Natural killer cell (primary cell): ENCODE measurements at regions not wholly inside any gene's neighbourhood (a gene's known extent, or its start where the extent isn't known, plus 50 kb on each side); places are given as distances from the start of the nearest gene placed in this dataset.
A peak's percentile ranks its signal among the peaks of the same experiment; 100 is the strongest.

ENCODE experiments used
- ATAC-seq, 3 donors: fragments of 150-1000 bp in 2 of 3; fragments of 200-7000 bp in 1 of 3; cut with Tn5 transposase; 1 replicate in 1 of 3; 2 replicates in 2 of 3; pipeline ENCODE4 v1.10.0; 2021; ENCODE audit warnings: mild to moderate bottlenecking in 2 of 3, moderate library complexity in 2 of 3
- DNase-seq, 2 donors: peaks; one replicate each; pipeline versions ENCODE4 v3.0.0 to v3.0.0-alpha.2; 2013 to 2021; ENCODE audit warnings: mixed read lengths in 1 of 2
- H3K27ac ChIP-seq: one replicate; pipeline ENCODE4 v1.5.1; 2013; ENCODE audit warnings: mild to moderate bottlenecking, low read length
- H3K27me3 ChIP-seq: one replicate; pipeline ENCODE4 v1.6.1; 2013; ENCODE audit warnings: low read length; ENCODE audit not compliant: control insufficient read depth, insufficient read depth
- H3K36me3 ChIP-seq: one replicate; pipeline ENCODE4 v1.6.1; 2013; ENCODE audit warnings: low read length; ENCODE audit not compliant: control insufficient read depth, insufficient read depth
- H3K4me1 ChIP-seq: one replicate; pipeline ENCODE4 v1.6.1; 2013; ENCODE audit warnings: low read length; ENCODE audit not compliant: control insufficient read depth, insufficient read depth
- H3K4me3 ChIP-seq: one replicate; pipeline ENCODE4 v1.5.1; 2013; ENCODE audit warnings: low read length
- H3K9me3 ChIP-seq: one replicate; pipeline ENCODE4 v1.6.1; 2013; ENCODE audit warnings: low read length; ENCODE audit not compliant: control insufficient read depth, insufficient read depth
- H3K27ac Mint-ChIP-seq, 2 donors: one replicate each; pipeline ENCODE4 v1.8.0; 2022; ENCODE audit warnings: mild to moderate bottlenecking in 2 of 2, mixed read lengths in 2 of 2, moderate library complexity in 1 of 2
- H3K27me3 Mint-ChIP-seq, 2 donors: one replicate each; pipeline ENCODE4 v1.8.0; 2022; ENCODE audit warnings: low read depth in 2 of 2, mixed read lengths in 2 of 2
- H3K36me3 Mint-ChIP-seq: one replicate; pipeline ENCODE4 v1.8.0; 2022; ENCODE audit warnings: mixed read lengths
- H3K4me1 Mint-ChIP-seq, 2 donors: one replicate each; pipeline ENCODE4 v1.8.0; 2022; ENCODE audit warnings: mixed read lengths in 2 of 2
- H3K4me3 Mint-ChIP-seq: one replicate; pipeline ENCODE4 v1.8.0; 2022; ENCODE audit warnings: mild to moderate bottlenecking, moderate library complexity, mixed read lengths
- H3K9me3 Mint-ChIP-seq, 2 donors: one replicate each; pipeline ENCODE4 v1.8.0; 2022; ENCODE audit warnings: mixed read lengths in 2 of 2
- WGBS: methylation state at CpG from one replicate; pipeline ENCODE4 v1.1.7; 2013; ENCODE audit warnings: missing lambda C conversion rate; ENCODE audit not compliant: insufficient coverage; 5-methylcytosine and 5-hydroxymethylcytosine counted together
- intact Hi-C: fragments of 100-400 bp; cut with micrococcal nuclease; formaldehyde crosslinking; loops from one replicate; pipeline ENCODE4 v1.14.2; 2022
- TF ChIP-seq, protein P1 (sequence below): fragments of 200-600 bp; IDR thresholded peaks from one replicate; pipeline ENCODE4 v1.8.0; 2022; ENCODE audit warnings: antibody characterized with exemption

GRCh38 chr18:10399465-10399864 lies 55.0 kb upstream of the APCDD1 start:
- H3K4me1 ChIP-seq: peaks cover 3% of the 10 kb centered on the region
- no peak overlapping the region for H3K4me3 Mint-ChIP-seq
- no peaks in the 10 kb centered on the region for H3K9me3 Mint-ChIP-seq
- no peak overlapping the region for H3K27ac Mint-ChIP-seq
- peaks cover 9 to 12% of the 10 kb centered on the region in 2 donors for H3K27me3 Mint-ChIP-seq
- H3K9me3 ChIP-seq: no peaks in the 10 kb centered on the region
- H3K36me3 Mint-ChIP-seq: no peaks in the 10 kb centered on the region
- H3K36me3 ChIP-seq: no peaks in the 10 kb centered on the region
- ATAC-seq: no peak
- TF ChIP-seq, protein P1, sequence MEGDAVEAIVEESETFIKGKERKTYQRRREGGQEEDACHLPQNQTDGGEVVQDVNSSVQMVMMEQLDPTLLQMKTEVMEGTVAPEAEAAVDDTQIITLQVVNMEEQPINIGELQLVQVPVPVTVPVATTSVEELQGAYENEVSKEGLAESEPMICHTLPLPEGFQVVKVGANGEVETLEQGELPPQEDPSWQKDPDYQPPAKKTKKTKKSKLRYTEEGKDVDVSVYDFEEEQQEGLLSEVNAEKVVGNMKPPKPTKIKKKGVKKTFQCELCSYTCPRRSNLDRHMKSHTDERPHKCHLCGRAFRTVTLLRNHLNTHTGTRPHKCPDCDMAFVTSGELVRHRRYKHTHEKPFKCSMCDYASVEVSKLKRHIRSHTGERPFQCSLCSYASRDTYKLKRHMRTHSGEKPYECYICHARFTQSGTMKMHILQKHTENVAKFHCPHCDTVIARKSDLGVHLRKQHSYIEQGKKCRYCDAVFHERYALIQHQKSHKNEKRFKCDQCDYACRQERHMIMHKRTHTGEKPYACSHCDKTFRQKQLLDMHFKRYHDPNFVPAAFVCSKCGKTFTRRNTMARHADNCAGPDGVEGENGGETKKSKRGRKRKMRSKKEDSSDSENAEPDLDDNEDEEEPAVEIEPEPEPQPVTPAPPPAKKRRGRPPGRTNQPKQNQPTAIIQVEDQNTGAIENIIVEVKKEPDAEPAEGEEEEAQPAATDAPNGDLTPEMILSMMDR: no peak
- H3K27me3 ChIP-seq: no peaks in the 10 kb centered on the region
- H3K4me1 Mint-ChIP-seq: peaks cover 0 to 4% of the 10 kb centered on the region in 2 donors
- intact Hi-C loops: no loop called here
- WGBS: 88% methylated on average over 4 of the region's 5 CpGs
- no peak overlapping the region for H3K4me3 ChIP-seq
- H3K27ac ChIP-seq: no peak overlapping the region
- no peak for DNase-seq

GRCh38 chr18:10400534-10401307 lies 53.7 kb upstream of the APCDD1 start:
- 57% methylated on average over 7 of the region's 11 CpGs for WGBS
- H3K27ac ChIP-seq: no peak overlapping the region
- no peaks in the 10 kb centered on the region for H3K36me3 Mint-ChIP-seq

DNA sequence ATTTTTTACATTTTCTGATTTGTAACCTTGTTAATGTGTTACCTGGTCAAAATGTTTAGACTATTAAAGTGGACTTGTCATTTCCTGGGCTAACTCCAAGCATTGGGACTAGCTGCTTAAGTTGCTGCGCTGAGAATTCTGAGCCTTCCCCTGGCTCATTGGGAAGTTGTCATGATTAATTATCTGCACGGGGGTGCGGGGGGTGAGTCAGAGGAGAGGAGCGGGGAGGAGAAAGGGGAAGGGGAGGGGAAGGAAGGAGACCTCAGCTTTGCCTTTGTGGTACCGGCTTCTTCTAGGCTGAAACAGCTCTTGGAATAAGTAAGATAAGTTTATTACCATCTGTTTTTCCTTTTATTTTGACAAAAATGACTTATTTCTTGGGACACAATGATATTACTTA lies 52.9 kb upstream of the APCDD1 start:
- TF ChIP-seq, protein P1: no peak
- ATAC-seq (no peak), DNase-seq (no peak)
- Mint-ChIP-seq H3K27me3 (peaks cover 9 to 12% of the 10 kb centered on the region in 2 donors), H3K27ac (no peak overlapping the region), H3K4me3 (no peak overlapping the region), H3K4me1 (peaks cover 0 to 4% of the 10 kb centered on the region in 2 donors), H3K9me3 (no peaks in the 10 kb centered on the region), H3K36me3 (no peaks in the 10 kb centered on the region)
- Histone ChIP-seq H3K36me3 (no peaks in the 10 kb centered on the region), H3K9me3 (no peaks in the 10 kb centered on the region), H3K27me3 (no peaks in the 10 kb centered on the region), H3K4me1 (peaks cover 3% of the 10 kb centered on the region), H3K4me3 (no peak overlapping the region), H3K27ac (no peak overlapping the region)
- 2% methylated on average over 3 of the region's 5 CpGs for WGBS
- intact Hi-C loops: no loop called here

More at GRCh38 chr18:10400534-10401307, 53.7 kb upstream of the APCDD1 start:
- Mint-ChIP-seq H3K27ac (peak overlapping the region in 1 of 2 donors; percentile 12), H3K4me3 (no peak overlapping the region), H3K4me1 (peaks cover 0 to 4% of the 10 kb centered on the region in 2 donors), H3K9me3 (no peaks in the 10 kb centered on the region), H3K27me3 (peaks cover 9 to 12% of the 10 kb centered on the region in 2 donors)
- TF ChIP-seq, protein P1: no peak
- H3K4me1 ChIP-seq: peaks cover 3% of the 10 kb centered on the region
- H3K9me3 ChIP-seq: no peaks in the 10 kb centered on the region
- no peaks in the 10 kb centered on the region for H3K36me3 ChIP-seq
- intact Hi-C loops: no loop called here
- no peak for DNase-seq
- ATAC-seq: peak in 2 of 3 donors; percentile 53 to 65
- H3K27me3 ChIP-seq: no peaks in the 10 kb centered on the region
- no peak overlapping the region for H3K4me3 ChIP-seq

- Mint-ChIP-seq H3K4me3 (no peak overlapping the region), H3K36me3 (no peaks in the 10 kb centered on the region), H3K9me3 (no peaks in the 10 kb centered on the region), H3K27me3 (peaks cover 9 to 12% of the 10 kb centered on the region in 2 donors), H3K4me1 (peaks cover 0 to 4% of the 10 kb centered on the region in 2 donors), H3K27ac (no peak overlapping the region)
- no peak overlapping the region for H3K27ac ChIP-seq
- no peaks in the 10 kb centered on the region for H3K36me3 ChIP-seq
- ATAC-seq: no peak
- H3K4me3 ChIP-seq: no peak overlapping the region
- DNase-seq: no peak
- H3K4me1 ChIP-seq: peaks cover 3% of the 10 kb centered on the region
- intact Hi-C loops: no loop called here
- no peaks in the 10 kb centered on the region for H3K9me3 ChIP-seq
- H3K27me3 ChIP-seq: no peaks in the 10 kb centered on the region
- WGBS: 89% methylated on average over 5 of the region's 6 CpGs
- TF ChIP-seq, protein P1: no peak
These were observed 52.5 kb upstream of the APCDD1 start for GRCh38 chr18:10401930-10402329.
